Heart left ventricle (tissue), 16 donors: ENCODE measurements at regions not wholly inside any gene's neighbourhood (a gene's known extent, or its start where the extent isn't known, plus 50 kb on each side); places are given as distances from the start of the nearest gene placed in this dataset.
A peak's percentile ranks its signal among the peaks of the same experiment; 100 is the strongest.

Experiments
- ATAC-seq, 4 donors: fragments of 200-7000 bp; cut with Tn5 transposase; one replicate each; pipeline ENCODE4 v1.9.1; 2020 to 2022; ENCODE audit warnings: moderate library complexity in 4 of 4, mild to moderate bottlenecking in 3 of 4, moderate number of reproducible peaks in 1 of 4
- DNase-seq, 5 donors: peaks; one replicate each; pipeline ENCODE4 v3.0.0-alpha.2; 2020
- H3K27ac ChIP-seq, 12 donors: fragments of 200-600 bp; sonication (generic) in 4 of 12; one replicate each; pipeline versions ENCODE4 v1.5.0 to v1.8.0; 2016 to 2022; ENCODE audit warnings: mild to moderate bottlenecking in 2 of 12
- H3K27me3 ChIP-seq, 9 donors: fragments of 200-600 bp; sonication (generic) in 2 of 9; one replicate each; pipeline versions ENCODE4 v1.5.1 to v1.8.0; 2016 to 2022; ENCODE audit warnings: mild to moderate bottlenecking in 3 of 9
- H3K36me3 ChIP-seq, 9 donors: fragments of 200-600 bp; sonication (generic) in 2 of 9; one replicate each; pipeline versions ENCODE4 v1.5.0 to v1.8.0; 2018 to 2022; ENCODE audit warnings: mild to moderate bottlenecking in 2 of 9
- H3K4me1 ChIP-seq, 12 donors: fragments of 200-600 bp; sonication (generic) in 4 of 12; one replicate each; pipeline versions ENCODE4 v1.5.0 to v1.8.0; 2016 to 2022; ENCODE audit warnings: mild to moderate bottlenecking in 3 of 12
- H3K4me3 ChIP-seq, 12 donors: fragments of 200-600 bp; sonication (generic) in 4 of 12; one replicate each; pipeline versions ENCODE4 v1.5.0 to v1.8.0; 2017 to 2022; ENCODE audit warnings: mild to moderate bottlenecking in 9 of 12, moderate library complexity in 4 of 12
- H3K9me3 ChIP-seq, 12 donors: fragments of 200-600 bp; sonication (generic) in 4 of 12; one replicate each; pipeline versions ENCODE4 v1.5.0 to v1.8.0; 2016 to 2022; ENCODE audit warnings: mild to moderate bottlenecking in 1 of 12
- CTCF ChIP-seq, 12 donors: fragments of 200-600 bp; sonication (generic) in 4 of 12; IDR thresholded peaks; one replicate each; pipeline versions ENCODE4 v1.5.0 to v1.8.0; 2018 to 2022; ENCODE audit warnings: antibody characterized with exemption in 12 of 12, mild to moderate bottlenecking in 5 of 12
- POLR2A ChIP-seq, 2 donors: fragments of 450-650 bp; IDR thresholded peaks; one replicate each; pipeline ENCODE4 v1.6.1; 2017; ENCODE audit warnings: antibody characterized with exemption in 2 of 2, mild to moderate bottlenecking in 2 of 2, moderate library complexity in 2 of 2
- WGBS, 4 donors: extraction: QIAGEN DNeasy Blood & Tissue Kit in 2 of 4; methylation state at CpG; one replicate each; pipeline versions ENCODE4 v1.1.5 to v1.1.7; 2013 to 2018; 5-methylcytosine and 5-hydroxymethylcytosine counted together
- intact Hi-C, 10 donors: fragments of 100-400 bp; cut with DNase I; formaldehyde crosslinking; loops; one replicate each; pipeline versions ENCODE4 v1.11.1 to v1.14.2; 2022
- donor health status: ischemic (EF 13 %, LVEDD 7.1; RV severe dilation, severe dysfunction).
- donor health status: healthy with polysubstance abuse.
- donor health status: DM: no; HTN: yes; CAD: no.
- donor health status: DM: no; HTN: no; CAD: no.
- donor health status: ischemic (EF 25% LVEDD 6.9; RV normal size, moderate dysfunction).
- donor health status: ischemic (EF 25% LVEDD 5.7; RV mildly dilated, moderate dysfunction).
- donor health status: healthy.
- donor health status: DM: yes; HTN: yes; CAD: no.
- donor health status: ischemic (EF 35%, LVEDD 5.7; RV mildly dilated, moderate dysfunction).
- donor health status: nonischemic (EF 11% LVEDD 7.7; RV severe dilation, severe dysfunction).
- donor health status: DM: yes; HTN: yes; CAD: no.
- donor health status: PGD.
- donor health status: ischemic (EF 29% LVEDD 5.4; RV normal size, mild dysfunction).
- donor health status: nonischemic (EF 23%, LVEDD 6.1; RV moderate dilation, normal function).

- no peaks in the 10 kb centered on the region for H3K9me3 ChIP-seq
- no peaks in the 10 kb centered on the region for H3K27me3 ChIP-seq
- H3K4me3 ChIP-seq = no peak overlapping the region
- no peak overlapping the region for H3K27ac ChIP-seq
- H3K36me3 ChIP-seq = no peaks in the 10 kb centered on the region
- peak in 1 of 5 donors; percentile 54 for DNase-seq
- intact Hi-C loops = no loop called here
- ATAC-seq = no peak
- H3K4me1 ChIP-seq = no peaks in the 10 kb centered on the region
- WGBS, 4 donors = 95 to 96% methylated on average over 3 of the region's 3 CpGs; no CpG with 5 or more reads in 2 of the 4 donors
- TF ChIP-seq CTCF (IDR thresholded peaks at IDR 0.05) (no peak), POLR2A (IDR thresholded peaks at IDR 0.05) (no peak)
Observed at GRCh38 chr17:69800870-69801269, 274.2 kb upstream of the KCNJ16 start.

- 88 to 100% (median 92%) methylated on average over 1 to 3 of the region's 3 CpGs for WGBS, 4 donors
- TF ChIP-seq CTCF (IDR thresholded peaks at IDR 0.05) (no peak), POLR2A (IDR thresholded peaks at IDR 0.05) (no peak)
- H3K27ac ChIP-seq = no peak overlapping the region
Observed at GRCh38 chr17:69801368-69801767, 273.7 kb upstream of the KCNJ16 start.

GRCh38 chr17:69802045-69802740 is 272.8 kb upstream of the KCNJ16 start:
- Histone ChIP-seq H3K4me3 (no peak overlapping the region), H3K4me1 (no peaks in the 10 kb centered on the region), H3K36me3 (no peaks in the 10 kb centered on the region), H3K9me3 (no peaks in the 10 kb centered on the region), H3K27me3 (no peaks in the 10 kb centered on the region), H3K27ac (no peak overlapping the region)
- TF ChIP-seq CTCF (IDR thresholded peaks at IDR 0.05) (no peak), POLR2A (IDR thresholded peaks at IDR 0.05) (no peak)
- intact Hi-C loops = no loop called here
- DNase-seq (peak in 1 of 5 donors; percentile 43), ATAC-seq (peak in 2 of 4 donors; percentile 39 to 71)
- WGBS, 4 donors = 65 to 86% (median 78%) methylated on average over 4 to 5 of the region's 5 CpGs

More at GRCh38 chr17:69801368-69801767, 273.7 kb upstream of the KCNJ16 start:
- intact Hi-C loops = no loop called here
- Histone ChIP-seq H3K4me1 (no peaks in the 10 kb centered on the region), H3K4me3 (no peak overlapping the region), H3K9me3 (no peaks in the 10 kb centered on the region), H3K27me3 (no peaks in the 10 kb centered on the region), H3K36me3 (no peaks in the 10 kb centered on the region)
- DNase-seq = no peak
- no peak for ATAC-seq

GRCh38 chr17:69809331-69809730 is 265.7 kb upstream of the KCNJ16 start:
- H3K36me3 ChIP-seq = no peaks in the 10 kb centered on the region
- 84 to 100% (median 97%) methylated on average over 1 of the region's 1 CpG for WGBS, 4 donors
- H3K9me3 ChIP-seq = no peaks in the 10 kb centered on the region
- H3K27ac ChIP-seq = no peak overlapping the region
- ATAC-seq = no peak
- no peaks in the 10 kb centered on the region for H3K4me1 ChIP-seq
- no peak overlapping the region for H3K4me3 ChIP-seq
- intact Hi-C loops = no loop called here
- no peak for DNase-seq
- no peak for TF ChIP-seq CTCF (IDR thresholded peaks at IDR 0.05)
- no peak for TF ChIP-seq POLR2A (IDR thresholded peaks at IDR 0.05)
- H3K27me3 ChIP-seq = no peaks in the 10 kb centered on the region
